ENCODE measurements at regions not wholly inside any gene's neighbourhood (a gene's known extent, or its start where the extent isn't known, plus 50 kb on each side); places are given as distances from the start of the nearest gene placed in this dataset.

DNA sequence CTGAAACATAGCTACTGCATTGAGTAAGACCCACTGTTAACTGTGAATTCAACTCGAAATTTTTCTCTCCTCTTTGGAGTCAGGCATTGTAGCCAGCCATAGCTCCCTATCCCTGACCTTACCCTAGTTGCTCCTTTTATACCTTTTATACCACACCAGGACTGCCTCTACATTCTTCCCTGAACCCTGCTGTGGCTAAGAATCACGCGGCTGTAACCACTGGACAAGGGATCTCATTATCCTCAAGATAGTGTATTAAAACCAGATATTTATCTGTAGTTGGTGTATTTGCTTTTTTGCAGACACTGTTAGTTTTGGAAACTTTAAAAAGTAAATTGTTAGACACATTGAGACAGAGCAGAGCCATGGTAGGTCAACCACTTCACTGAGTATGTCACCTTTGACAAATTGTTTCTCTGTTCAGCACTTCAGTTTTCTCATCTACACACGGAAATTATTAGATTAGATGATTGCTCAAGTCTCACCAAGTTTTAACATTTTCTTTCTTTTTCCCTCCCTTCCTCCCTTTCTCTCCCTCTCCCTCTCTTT, 136.5 kb upstream of the PRNP start:
- TF ChIP-seq, protein P1, sequence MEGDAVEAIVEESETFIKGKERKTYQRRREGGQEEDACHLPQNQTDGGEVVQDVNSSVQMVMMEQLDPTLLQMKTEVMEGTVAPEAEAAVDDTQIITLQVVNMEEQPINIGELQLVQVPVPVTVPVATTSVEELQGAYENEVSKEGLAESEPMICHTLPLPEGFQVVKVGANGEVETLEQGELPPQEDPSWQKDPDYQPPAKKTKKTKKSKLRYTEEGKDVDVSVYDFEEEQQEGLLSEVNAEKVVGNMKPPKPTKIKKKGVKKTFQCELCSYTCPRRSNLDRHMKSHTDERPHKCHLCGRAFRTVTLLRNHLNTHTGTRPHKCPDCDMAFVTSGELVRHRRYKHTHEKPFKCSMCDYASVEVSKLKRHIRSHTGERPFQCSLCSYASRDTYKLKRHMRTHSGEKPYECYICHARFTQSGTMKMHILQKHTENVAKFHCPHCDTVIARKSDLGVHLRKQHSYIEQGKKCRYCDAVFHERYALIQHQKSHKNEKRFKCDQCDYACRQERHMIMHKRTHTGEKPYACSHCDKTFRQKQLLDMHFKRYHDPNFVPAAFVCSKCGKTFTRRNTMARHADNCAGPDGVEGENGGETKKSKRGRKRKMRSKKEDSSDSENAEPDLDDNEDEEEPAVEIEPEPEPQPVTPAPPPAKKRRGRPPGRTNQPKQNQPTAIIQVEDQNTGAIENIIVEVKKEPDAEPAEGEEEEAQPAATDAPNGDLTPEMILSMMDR (conservative IDR thresholded peaks at IDR 0.05 in 1 of 2, IDR thresholded peaks at IDR 0.05 in 1 of 2; ENCODE audit: low read depth in 1 of 2, low read length in 2 of 2) = no peak
- no peak for TF ChIP-seq EZH2 (IDR thresholded peaks at IDR 0.05; ENCODE audit: low read length, missing control alignments)

Measured in fibroblast of lung (primary cell).